GM10266 (cell line): ENCODE measurements at regions not wholly inside any gene's neighbourhood (a gene's known extent, or its start where the extent isn't known, plus 50 kb on each side); places are given as distances from the start of the nearest gene placed in this dataset.
A peak's percentile ranks its signal among the peaks of the same experiment; 100 is the strongest.

ENCODE experiments used
- DNase-seq: peaks from one replicate; pipeline ENCODE4 v3.0.0; 2012; ENCODE audit errors: extremely low spot score
- TF ChIP-seq, protein P1 (sequence below): IDR thresholded peaks from 2 replicates; pipeline ENCODE4 v1.5.1; 2012; ENCODE audit warnings: mild to moderate bottlenecking, low read depth; ENCODE audit not compliant: control insufficient read depth, insufficient read depth; ENCODE audit errors: missing control alignments

DNA sequence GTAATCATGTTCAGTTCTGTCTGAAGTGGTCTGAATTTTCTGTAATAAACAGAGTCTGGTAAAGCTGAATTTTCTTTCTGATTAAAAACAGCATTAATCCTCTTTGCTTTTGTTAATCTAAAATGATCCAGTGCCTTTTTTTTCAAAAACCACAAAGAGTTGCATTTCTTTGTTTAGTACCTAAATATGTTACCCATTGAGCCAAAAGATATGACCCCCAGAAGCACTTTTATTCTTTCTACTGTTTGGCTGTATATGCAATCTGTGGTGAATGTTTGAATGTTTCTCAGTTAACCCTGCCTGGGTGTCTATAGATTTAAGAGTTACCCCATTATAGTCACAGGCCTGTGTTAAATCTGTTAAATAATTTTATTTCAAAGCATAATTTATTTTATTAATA, 394.8 kb downstream of the PTPRC start:
- DNase-seq, result no peak
- TF ChIP-seq, protein P1, sequence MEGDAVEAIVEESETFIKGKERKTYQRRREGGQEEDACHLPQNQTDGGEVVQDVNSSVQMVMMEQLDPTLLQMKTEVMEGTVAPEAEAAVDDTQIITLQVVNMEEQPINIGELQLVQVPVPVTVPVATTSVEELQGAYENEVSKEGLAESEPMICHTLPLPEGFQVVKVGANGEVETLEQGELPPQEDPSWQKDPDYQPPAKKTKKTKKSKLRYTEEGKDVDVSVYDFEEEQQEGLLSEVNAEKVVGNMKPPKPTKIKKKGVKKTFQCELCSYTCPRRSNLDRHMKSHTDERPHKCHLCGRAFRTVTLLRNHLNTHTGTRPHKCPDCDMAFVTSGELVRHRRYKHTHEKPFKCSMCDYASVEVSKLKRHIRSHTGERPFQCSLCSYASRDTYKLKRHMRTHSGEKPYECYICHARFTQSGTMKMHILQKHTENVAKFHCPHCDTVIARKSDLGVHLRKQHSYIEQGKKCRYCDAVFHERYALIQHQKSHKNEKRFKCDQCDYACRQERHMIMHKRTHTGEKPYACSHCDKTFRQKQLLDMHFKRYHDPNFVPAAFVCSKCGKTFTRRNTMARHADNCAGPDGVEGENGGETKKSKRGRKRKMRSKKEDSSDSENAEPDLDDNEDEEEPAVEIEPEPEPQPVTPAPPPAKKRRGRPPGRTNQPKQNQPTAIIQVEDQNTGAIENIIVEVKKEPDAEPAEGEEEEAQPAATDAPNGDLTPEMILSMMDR, result no peak

DNA sequence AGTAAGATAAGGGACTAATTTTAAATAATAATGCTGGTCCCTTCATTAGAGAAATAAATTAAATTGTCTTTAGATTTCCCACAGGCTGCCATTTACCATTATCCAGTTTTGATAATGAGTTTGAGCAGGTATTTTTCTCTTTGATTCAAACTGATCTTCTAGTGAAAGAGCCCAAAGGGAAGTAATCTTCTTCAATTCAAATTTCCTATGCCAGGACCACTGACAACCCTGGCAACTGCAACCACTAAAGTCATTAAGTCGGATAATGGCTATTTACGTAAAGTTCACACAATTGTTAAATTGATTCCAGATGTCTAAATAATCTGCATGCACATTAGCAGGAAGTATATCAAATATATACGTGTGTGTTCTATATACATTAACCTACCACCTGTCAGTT, 399.3 kb downstream of the PTPRC start:
- DNase-seq, result no peak
- TF ChIP-seq, protein P1, result no peak

DNA sequence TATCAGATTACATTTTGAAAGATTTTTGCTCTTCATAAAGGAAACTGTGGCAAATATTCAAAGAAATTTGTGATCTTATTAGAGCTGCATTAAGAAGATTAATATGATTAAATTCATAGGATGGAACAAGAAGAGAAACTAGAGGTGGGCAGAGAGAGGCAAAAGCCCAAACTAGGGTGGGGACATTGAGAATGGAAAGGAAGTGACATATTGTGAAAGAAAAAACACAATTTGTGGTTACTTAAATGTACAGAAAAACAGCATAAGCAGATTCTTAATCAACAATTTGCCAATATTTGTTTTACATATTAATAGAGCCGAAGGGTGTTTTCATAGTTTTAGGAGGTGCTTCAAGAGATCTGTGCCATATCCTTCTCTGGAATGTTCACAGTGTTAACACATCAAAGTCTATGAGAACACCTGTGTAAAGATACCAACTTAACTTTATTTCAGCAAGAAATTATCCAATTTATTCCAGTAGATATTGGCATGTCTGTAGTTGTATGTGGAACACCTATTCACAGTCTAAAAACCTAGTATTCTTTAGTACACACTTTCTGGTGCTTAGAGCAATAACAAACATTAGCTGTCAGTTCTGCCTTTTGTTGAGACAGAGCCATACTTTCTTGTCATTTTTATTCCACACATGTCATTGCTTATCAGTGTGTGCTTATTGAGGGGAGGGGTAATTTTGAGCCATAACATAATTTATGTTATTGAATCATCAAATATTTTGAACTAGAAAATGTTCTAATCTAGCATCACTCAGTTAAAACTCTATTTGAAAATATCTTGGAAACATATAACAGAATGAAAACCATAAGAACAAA, 401.5 kb downstream of the PTPRC start:
- no peak for DNase-seq
- TF ChIP-seq, protein P1, result no peak

DNA sequence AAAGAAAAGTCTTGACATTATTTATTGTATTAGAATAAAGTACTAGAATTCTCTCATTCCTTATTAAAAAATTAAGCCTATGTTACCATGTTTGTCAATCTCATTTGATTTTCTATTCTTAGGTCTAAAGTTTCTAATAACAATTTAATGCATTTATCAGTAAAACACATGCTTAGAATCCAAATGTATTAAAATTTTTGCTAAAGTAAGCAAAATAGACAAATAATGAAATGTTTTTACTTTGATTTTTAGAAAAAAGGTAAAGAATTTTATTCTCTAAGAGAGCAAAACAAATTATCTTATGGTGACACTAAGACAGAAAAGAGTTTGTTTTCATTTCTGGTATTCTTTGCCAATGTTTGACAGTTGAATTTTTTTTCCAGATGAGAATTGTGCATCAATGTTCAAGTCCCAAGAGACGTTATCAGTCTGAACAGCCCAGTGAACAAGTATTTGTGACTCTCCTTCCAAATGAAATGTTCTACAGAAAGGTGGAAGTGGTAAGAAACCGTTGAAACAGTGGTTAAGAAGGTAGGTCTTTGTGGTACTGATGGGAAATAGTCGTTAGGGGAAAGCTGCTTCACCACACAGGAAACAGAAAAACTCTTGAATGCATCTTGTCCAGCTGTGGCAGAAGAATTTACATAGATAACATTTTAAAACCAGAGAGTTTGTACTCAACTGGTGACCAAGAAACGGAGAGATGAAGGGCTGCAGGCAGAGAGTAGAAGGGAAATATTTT, 402.5 kb downstream of the PTPRC start:
- peak; percentile 25 for DNase-seq
- TF ChIP-seq, protein P1, result no peak

DNA sequence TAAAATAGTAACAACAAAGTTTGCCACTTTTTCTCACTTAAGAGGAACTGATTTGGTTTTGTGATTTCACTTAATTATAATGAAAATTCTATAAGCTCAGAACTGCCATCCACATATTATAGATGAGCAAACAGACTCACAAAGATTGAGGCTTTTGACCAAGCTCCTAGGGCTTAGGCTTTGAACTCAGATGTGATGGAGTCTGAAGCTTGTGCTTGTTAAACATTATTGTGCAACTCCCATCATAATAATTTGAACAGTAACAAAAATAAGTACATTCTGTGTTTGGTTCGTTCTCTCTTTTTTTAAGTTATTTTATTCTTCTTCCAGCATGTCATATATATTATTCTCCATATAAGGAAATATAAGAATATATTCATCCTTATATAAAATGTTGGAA, 403.4 kb downstream of the PTPRC start:
- DNase-seq, result no peak
- TF ChIP-seq, protein P1, result no peak

DNA sequence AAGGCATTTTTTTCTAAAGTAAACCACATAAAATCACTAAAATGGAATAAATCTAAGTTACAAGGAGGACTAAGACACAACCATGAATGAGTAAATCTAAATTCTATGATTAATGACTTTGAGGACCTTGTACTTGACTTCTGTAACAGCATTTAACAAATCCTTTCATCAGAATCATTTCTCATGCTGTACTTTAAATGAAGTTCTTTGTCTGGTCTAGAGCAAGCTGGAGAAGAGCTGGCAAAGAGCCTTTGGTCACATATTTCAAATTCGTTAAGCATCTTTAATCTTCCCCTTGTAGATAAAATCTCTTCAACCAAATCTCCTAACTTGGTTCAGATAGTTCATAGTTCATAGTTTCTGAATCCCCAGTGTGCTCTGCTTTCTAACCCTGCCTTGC, 405.4 kb downstream of the PTPRC start:
- TF ChIP-seq, protein P1, result no peak
- DNase-seq, result no peak

DNA sequence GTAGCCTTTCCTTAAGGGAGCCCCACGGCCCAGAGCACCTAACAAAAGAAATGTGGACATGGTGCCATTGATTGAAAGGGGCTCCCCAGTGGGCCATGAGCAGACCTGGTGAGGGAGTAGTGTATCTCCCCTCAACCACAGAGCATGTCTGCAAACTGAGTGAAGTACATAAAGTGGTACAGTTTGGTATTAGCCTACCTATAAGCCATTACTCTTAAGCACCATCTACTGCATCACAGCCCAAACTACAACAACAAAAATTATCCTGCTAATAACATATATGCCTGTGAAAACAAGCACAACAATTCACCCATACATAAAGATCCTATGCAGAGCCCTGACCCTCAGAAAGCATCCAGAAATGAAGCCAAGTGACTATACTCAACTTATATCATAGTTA, 407.8 kb downstream of the PTPRC start:
- DNase-seq, result no peak
- TF ChIP-seq, protein P1, result no peak
